Activated CD4-positive, alpha-beta T cell treated with anti-CD3 and anti-CD28 coated beads, Interleukin-2, amount 10 ng/mL, durations not matched to agents 7 days and 5 days (primary cell): ENCODE measurements at regions not wholly inside any gene's neighbourhood (a gene's known extent, or its start where the extent isn't known, plus 50 kb on each side); places are given as distances from the start of the nearest gene placed in this dataset.

Source experiments
- CTCF ChIA-PET: fragments of 350-600 bp; sonication (Branson Sonifier 250); formaldehyde crosslinking; loops from one replicate; lab custom pipeline; 2021; ENCODE audit warnings: antibody characterized with exemption; lab: Charles Lee
- POLR2A ChIA-PET: fragments of 350-600 bp; sonication (Branson Sonifier 250); formaldehyde crosslinking; loops from one replicate; lab custom pipeline; 2021; ENCODE audit warnings: antibody characterized with exemption; lab: Charles Lee
- DNase-seq: peaks from one replicate; pipeline ENCODE4 v3.0.0-alpha.2; 2020
- H3K27ac Mint-ChIP-seq: one replicate; pipeline ENCODE4 v1.8.0; 2021; ENCODE audit warnings: mild to moderate bottlenecking, moderate library complexity, mixed read lengths
- H3K27me3 Mint-ChIP-seq: one replicate; pipeline ENCODE4 v1.8.0; 2021; ENCODE audit warnings: mixed read lengths
- H3K36me3 Mint-ChIP-seq: one replicate; pipeline ENCODE4 v1.8.0; 2021; ENCODE audit warnings: low read depth, mixed read lengths
- H3K4me1 Mint-ChIP-seq: one replicate; pipeline ENCODE4 v1.8.0; 2021; ENCODE audit warnings: mixed read lengths
- H3K4me3 Mint-ChIP-seq: one replicate; pipeline ENCODE4 v1.8.0; 2021; ENCODE audit warnings: mild to moderate bottlenecking, moderate library complexity, mixed read lengths
- H3K9me3 Mint-ChIP-seq: one replicate; pipeline ENCODE4 v1.8.0; 2021; ENCODE audit warnings: mixed read lengths

GRCh38 chr10:125455431-125455830 is 227.5 kb downstream of the TEX36 start:
- POLR2A ChIA-PET = no interaction called here
- no peaks in the 10 kb centered on the region for H3K27me3 Mint-ChIP-seq

GRCh38 chr10:125451319-125451718 is 231.6 kb downstream of the TEX36 start:
- no peaks in the 10 kb centered on the region for H3K36me3 Mint-ChIP-seq
- H3K9me3 Mint-ChIP-seq = no peaks in the 10 kb centered on the region
- H3K27ac Mint-ChIP-seq = no peak overlapping the region
- ChIA-PET POLR2A (no interaction called here), CTCF (no interaction called here)
- H3K4me1 Mint-ChIP-seq = no peaks in the 10 kb centered on the region
- no peak for DNase-seq
- no peaks in the 10 kb centered on the region for H3K27me3 Mint-ChIP-seq
- H3K4me3 Mint-ChIP-seq = no peak overlapping the region

More at GRCh38 chr10:125455431-125455830, 227.5 kb downstream of the TEX36 start:
- Mint-ChIP-seq H3K9me3 (no peaks in the 10 kb centered on the region), H3K4me3 (no peak overlapping the region), H3K27ac (no peak overlapping the region), H3K4me1 (no peaks in the 10 kb centered on the region), H3K36me3 (no peaks in the 10 kb centered on the region)
- no peak for DNase-seq
- CTCF ChIA-PET = no interaction called here

GRCh38 chr10:125450218-125450617 is 232.7 kb downstream of the TEX36 start:
- no peak overlapping the region for H3K27ac Mint-ChIP-seq
- H3K4me1 Mint-ChIP-seq = no peaks in the 10 kb centered on the region
- H3K36me3 Mint-ChIP-seq = no peaks in the 10 kb centered on the region
- ChIA-PET POLR2A (no interaction called here), CTCF (no interaction called here)
- no peak for DNase-seq
- H3K27me3 Mint-ChIP-seq = no peaks in the 10 kb centered on the region
- H3K4me3 Mint-ChIP-seq = no peak overlapping the region
- H3K9me3 Mint-ChIP-seq = no peaks in the 10 kb centered on the region

- ChIA-PET POLR2A (no interaction called here), CTCF (no interaction called here)
- H3K9me3 Mint-ChIP-seq = no peaks in the 10 kb centered on the region
- H3K27ac Mint-ChIP-seq = no peak overlapping the region
- H3K4me1 Mint-ChIP-seq = no peaks in the 10 kb centered on the region
- no peak for DNase-seq
- H3K27me3 Mint-ChIP-seq = no peaks in the 10 kb centered on the region
- no peaks in the 10 kb centered on the region for H3K36me3 Mint-ChIP-seq
- H3K4me3 Mint-ChIP-seq = no peak overlapping the region
Measured at GRCh38 chr10:125449571-125449970, 233.4 kb downstream of the TEX36 start.

- CTCF ChIA-PET = no interaction called here
- no peaks in the 10 kb centered on the region for H3K9me3 Mint-ChIP-seq
- H3K27me3 Mint-ChIP-seq = no peaks in the 10 kb centered on the region
- H3K4me3 Mint-ChIP-seq = no peak overlapping the region
- H3K4me1 Mint-ChIP-seq = no peaks in the 10 kb centered on the region
- no peak overlapping the region for H3K27ac Mint-ChIP-seq
- H3K36me3 Mint-ChIP-seq = no peaks in the 10 kb centered on the region
- DNase-seq = no peak
- POLR2A ChIA-PET = no interaction called here
Measured at GRCh38 chr10:125448596-125448995, 234.4 kb downstream of the TEX36 start.

- Mint-ChIP-seq H3K4me3 (no peak overlapping the region), H3K27ac (no peak overlapping the region), H3K36me3 (no peaks in the 10 kb centered on the region), H3K9me3 (no peaks in the 10 kb centered on the region), H3K4me1 (no peaks in the 10 kb centered on the region), H3K27me3 (no peaks in the 10 kb centered on the region)
- CTCF ChIA-PET = no interaction called here
- DNase-seq = no peak
- POLR2A ChIA-PET = no interaction called here
Measured at GRCh38 chr10:125444790-125445189, 238.2 kb downstream of the TEX36 start.

- no peaks in the 10 kb centered on the region for H3K4me1 Mint-ChIP-seq
- DNase-seq = no peak
- H3K27me3 Mint-ChIP-seq = no peaks in the 10 kb centered on the region
- H3K36me3 Mint-ChIP-seq = no peaks in the 10 kb centered on the region
- CTCF ChIA-PET = interaction anchor here (0.8 to 0.9 kb wide), 2 partner anchors 14 to 29 kb away, joined by 3 to 4 read pairs; no protein-coding TSS in a partner anchor
- no peak overlapping the region for H3K27ac Mint-ChIP-seq
- no peak overlapping the region for H3K4me3 Mint-ChIP-seq
- POLR2A ChIA-PET = no interaction called here
- no peaks in the 10 kb centered on the region for H3K9me3 Mint-ChIP-seq
Measured at GRCh38 chr10:125442856-125443540, 240.0 kb downstream of the TEX36 start.

- POLR2A ChIA-PET = no interaction called here
- H3K27ac Mint-ChIP-seq = no peak overlapping the region
- no peaks in the 10 kb centered on the region for H3K27me3 Mint-ChIP-seq
- no peaks in the 10 kb centered on the region for H3K36me3 Mint-ChIP-seq
- H3K4me1 Mint-ChIP-seq = no peaks in the 10 kb centered on the region
- no peaks in the 10 kb centered on the region for H3K9me3 Mint-ChIP-seq
- H3K4me3 Mint-ChIP-seq = no peak overlapping the region
- CTCF ChIA-PET = interaction anchor here (0.6 kb wide), 2 partner anchors 963 to 1155 kb away, joined by 3 read pairs; no protein-coding TSS in a partner anchor
- no peak for DNase-seq
Measured at GRCh38 chr10:125441151-125441550, 241.8 kb downstream of the TEX36 start.

GRCh38 chr10:125431149-125431548 is 251.8 kb downstream of the TEX36 start:
- DNase-seq = no peak

GRCh38 chr10:125428054-125428453 is 254.9 kb downstream of the TEX36 start:
- no peaks in the 10 kb centered on the region for H3K36me3 Mint-ChIP-seq
- no peak overlapping the region for H3K27ac Mint-ChIP-seq

More at GRCh38 chr10:125431149-125431548, 251.8 kb downstream of the TEX36 start:
- H3K4me3 Mint-ChIP-seq = no peak overlapping the region
- H3K36me3 Mint-ChIP-seq = no peaks in the 10 kb centered on the region
- CTCF ChIA-PET = no interaction called here
- H3K27me3 Mint-ChIP-seq = peaks cover 1% of the 10 kb centered on the region
- POLR2A ChIA-PET = no interaction called here
- no peak overlapping the region for H3K27ac Mint-ChIP-seq
- no peaks in the 10 kb centered on the region for H3K4me1 Mint-ChIP-seq
- H3K9me3 Mint-ChIP-seq = peaks cover 2% of the 10 kb centered on the region

GRCh38 chr10:125424191-125424847 is 258.6 kb downstream of the TEX36 start:
- CTCF ChIA-PET = no interaction called here
- no peaks in the 10 kb centered on the region for H3K27me3 Mint-ChIP-seq

More at GRCh38 chr10:125428054-125428453, 254.9 kb downstream of the TEX36 start:
- POLR2A ChIA-PET = no interaction called here
- Mint-ChIP-seq H3K4me3 (no peak overlapping the region), H3K9me3 (no peaks in the 10 kb centered on the region), H3K27me3 (peaks cover 1% of the 10 kb centered on the region), H3K4me1 (no peaks in the 10 kb centered on the region)
- CTCF ChIA-PET = no interaction called here
- DNase-seq = no peak

GRCh38 chr10:125423569-125423968 is 259.4 kb downstream of the TEX36 start:
- POLR2A ChIA-PET = no interaction called here

More at GRCh38 chr10:125424191-125424847, 258.6 kb downstream of the TEX36 start:
- no peaks in the 10 kb centered on the region for H3K9me3 Mint-ChIP-seq
- POLR2A ChIA-PET = no interaction called here
- no peaks in the 10 kb centered on the region for H3K36me3 Mint-ChIP-seq
- H3K27ac Mint-ChIP-seq = no peak overlapping the region
- DNase-seq = no peak
- H3K4me1 Mint-ChIP-seq = no peaks in the 10 kb centered on the region
- no peak overlapping the region for H3K4me3 Mint-ChIP-seq

GRCh38 chr10:125419831-125420230 is 259.5 kb upstream of the CTBP2 start:
- no peaks in the 10 kb centered on the region for H3K4me1 Mint-ChIP-seq
- ChIA-PET POLR2A (no interaction called here), CTCF (no interaction called here)
- H3K27ac Mint-ChIP-seq = no peak overlapping the region
- DNase-seq = no peak
- no peaks in the 10 kb centered on the region for H3K36me3 Mint-ChIP-seq
- H3K4me3 Mint-ChIP-seq = no peak overlapping the region
- peaks cover 4% of the 10 kb centered on the region for H3K9me3 Mint-ChIP-seq
- H3K27me3 Mint-ChIP-seq = no peaks in the 10 kb centered on the region

More at GRCh38 chr10:125423569-125423968, 259.4 kb downstream of the TEX36 start:
- DNase-seq = no peak
- CTCF ChIA-PET = no interaction called here
- Mint-ChIP-seq H3K4me1 (no peaks in the 10 kb centered on the region), H3K27ac (no peak overlapping the region), H3K9me3 (peaks cover 4% of the 10 kb centered on the region), H3K36me3 (no peaks in the 10 kb centered on the region), H3K27me3 (no peaks in the 10 kb centered on the region), H3K4me3 (no peak overlapping the region)
